Fibroblast of villous mesenchyme (primary cell): ENCODE measurements at regions not wholly inside any gene's neighbourhood (a gene's known extent, or its start where the extent isn't known, plus 50 kb on each side); places are given as distances from the start of the nearest gene placed in this dataset.
A peak's percentile ranks its signal among the peaks of the same experiment; 100 is the strongest.
"Not testable (repeated sequence)": the region's sequence is repeated elsewhere in the genome, so short reads cannot be mapped to it uniquely, and the experiment has no call there.

ENCODE experiments used
- DNase-seq: peaks from one replicate; pipeline ENCODE4 v3.0.0-alpha.2; 2010; ENCODE audit warnings: low read depth
- H3K4me3 ChIP-seq: 2 replicates; pipeline ENCODE4 v1.5.1; 2011; ENCODE audit warnings: low read depth, mild to moderate bottlenecking, low read length
- TF ChIP-seq, protein P1 (sequence below): IDR thresholded peaks from 2 replicates; pipeline ENCODE4 v1.5.1; 2012; ENCODE audit warnings: low read depth, mild to moderate bottlenecking, low read length; ENCODE audit not compliant: insufficient read depth

DNA sequence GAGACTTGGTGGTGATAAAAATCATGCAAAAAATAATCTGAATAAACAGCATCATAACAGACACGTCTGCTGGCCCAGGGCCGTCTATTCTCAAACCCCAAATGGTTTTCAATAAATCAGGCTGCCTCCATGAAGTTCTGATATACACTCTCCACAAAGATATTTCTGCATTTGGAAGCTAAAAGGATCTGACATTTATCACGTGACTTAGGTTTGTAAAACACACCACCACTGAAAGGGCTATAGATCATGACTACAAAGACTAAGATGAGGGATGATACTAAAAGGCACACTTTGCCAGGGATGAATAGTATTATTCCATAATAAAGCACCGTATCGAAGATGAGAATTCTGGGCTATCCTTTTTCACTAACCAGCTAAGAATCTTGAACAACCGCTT, 67.6 kb upstream of the ADAMTS18 start:
- no peak for DNase-seq
- TF ChIP-seq, protein P1, sequence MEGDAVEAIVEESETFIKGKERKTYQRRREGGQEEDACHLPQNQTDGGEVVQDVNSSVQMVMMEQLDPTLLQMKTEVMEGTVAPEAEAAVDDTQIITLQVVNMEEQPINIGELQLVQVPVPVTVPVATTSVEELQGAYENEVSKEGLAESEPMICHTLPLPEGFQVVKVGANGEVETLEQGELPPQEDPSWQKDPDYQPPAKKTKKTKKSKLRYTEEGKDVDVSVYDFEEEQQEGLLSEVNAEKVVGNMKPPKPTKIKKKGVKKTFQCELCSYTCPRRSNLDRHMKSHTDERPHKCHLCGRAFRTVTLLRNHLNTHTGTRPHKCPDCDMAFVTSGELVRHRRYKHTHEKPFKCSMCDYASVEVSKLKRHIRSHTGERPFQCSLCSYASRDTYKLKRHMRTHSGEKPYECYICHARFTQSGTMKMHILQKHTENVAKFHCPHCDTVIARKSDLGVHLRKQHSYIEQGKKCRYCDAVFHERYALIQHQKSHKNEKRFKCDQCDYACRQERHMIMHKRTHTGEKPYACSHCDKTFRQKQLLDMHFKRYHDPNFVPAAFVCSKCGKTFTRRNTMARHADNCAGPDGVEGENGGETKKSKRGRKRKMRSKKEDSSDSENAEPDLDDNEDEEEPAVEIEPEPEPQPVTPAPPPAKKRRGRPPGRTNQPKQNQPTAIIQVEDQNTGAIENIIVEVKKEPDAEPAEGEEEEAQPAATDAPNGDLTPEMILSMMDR = no peak
- H3K4me3 ChIP-seq = no peak overlapping the region

- not testable (repeated sequence) for DNase-seq, H3K4me3 ChIP-seq
Measured at GRCh38 chr16:77506492-77506891, 71.7 kb upstream of the ADAMTS18 start.

DNA sequence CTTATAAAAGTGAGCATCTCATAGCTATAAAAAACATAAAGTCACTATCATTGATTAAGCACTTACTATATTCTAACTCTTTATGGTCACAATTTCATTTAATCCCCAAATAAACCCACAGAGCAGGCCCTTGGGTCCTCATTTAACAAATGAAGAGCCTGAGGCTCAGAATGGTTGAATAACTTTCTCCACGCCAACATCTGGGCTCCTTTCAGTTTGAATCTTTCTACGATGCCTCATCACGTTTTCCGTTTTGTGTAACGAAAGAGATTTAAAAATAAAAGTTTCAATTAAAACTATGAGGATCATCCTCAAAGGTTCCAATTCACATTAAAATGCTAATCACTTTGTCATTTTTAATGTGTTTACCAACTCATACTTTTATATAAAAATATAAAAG, 74.2 kb upstream of the ADAMTS18 start:
- DNase-seq = no peak
- H3K4me3 ChIP-seq = no peak overlapping the region
- TF ChIP-seq, protein P1 = no peak

- no peak for DNase-seq
- TF ChIP-seq, protein P1 = no peak
Measured at GRCh38 chr16:77509796-77510195, 75.0 kb upstream of the ADAMTS18 start.

DNA sequence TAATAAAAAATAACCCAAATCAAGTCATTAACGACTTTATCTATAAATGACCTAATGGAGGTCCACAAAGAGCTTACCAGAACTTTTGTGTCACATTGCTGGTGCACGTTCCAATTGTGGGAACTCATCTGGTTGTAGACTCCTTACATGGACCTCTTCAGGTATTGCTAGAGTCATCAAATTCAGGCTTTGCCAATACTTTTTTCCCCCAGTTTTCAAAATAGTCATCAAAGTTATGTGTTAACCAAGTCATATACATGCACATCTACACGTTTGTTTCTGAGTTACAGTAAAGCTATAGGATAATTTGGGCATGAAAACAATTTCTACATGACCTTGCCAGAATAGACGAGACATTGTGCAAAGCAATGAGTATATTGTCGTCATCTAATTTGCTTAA, 76.2 kb upstream of the ADAMTS18 start:
- TF ChIP-seq, protein P1 = no peak
- DNase-seq = no peak
- no peak overlapping the region for H3K4me3 ChIP-seq

More at GRCh38 chr16:77509796-77510195, 75.0 kb upstream of the ADAMTS18 start:
- no peak overlapping the region for H3K4me3 ChIP-seq

- TF ChIP-seq, protein P1 = no peak
- no peak for DNase-seq
- H3K4me3 ChIP-seq = no peak overlapping the region
Measured at GRCh38 chr16:77514500-77515220, 79.8 kb upstream of the ADAMTS18 start.

DNA sequence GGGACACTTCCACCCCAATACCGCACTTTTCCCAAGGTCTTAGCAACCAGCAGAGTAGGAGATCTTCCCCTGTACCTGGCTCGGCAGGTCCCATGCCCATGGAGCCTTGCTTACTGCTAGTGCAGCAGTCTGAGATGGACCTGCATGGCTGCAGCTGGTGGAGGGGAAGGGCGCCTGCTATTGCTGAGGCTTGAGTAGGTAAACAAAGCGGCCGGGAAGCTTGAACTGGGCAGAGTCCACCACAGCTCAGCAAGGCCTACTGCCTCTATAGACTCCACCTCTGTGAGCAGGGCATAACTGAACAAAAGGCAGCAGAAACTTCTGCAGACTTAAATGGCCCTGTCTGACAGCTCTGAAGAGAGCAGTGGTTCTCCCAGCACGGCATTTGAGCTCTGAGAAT, 90.4 kb upstream of the ADAMTS18 start:
- H3K4me3 ChIP-seq, DNase-seq: not testable (repeated sequence)

GRCh38 chr16:77531752-77532151, 96.9 kb upstream of the ADAMTS18 start:
- no peak overlapping the region for H3K4me3 ChIP-seq
- DNase-seq = peak; percentile 11

More at GRCh38 chr16:77531752-77532151, 96.9 kb upstream of the ADAMTS18 start:
- TF ChIP-seq, protein P1 = no peak
